ENCODE measurements at regions not wholly inside any gene's neighbourhood (a gene's known extent, or its start where the extent isn't known, plus 50 kb on each side); places are given as distances from the start of the nearest gene placed in this dataset.

DNA sequence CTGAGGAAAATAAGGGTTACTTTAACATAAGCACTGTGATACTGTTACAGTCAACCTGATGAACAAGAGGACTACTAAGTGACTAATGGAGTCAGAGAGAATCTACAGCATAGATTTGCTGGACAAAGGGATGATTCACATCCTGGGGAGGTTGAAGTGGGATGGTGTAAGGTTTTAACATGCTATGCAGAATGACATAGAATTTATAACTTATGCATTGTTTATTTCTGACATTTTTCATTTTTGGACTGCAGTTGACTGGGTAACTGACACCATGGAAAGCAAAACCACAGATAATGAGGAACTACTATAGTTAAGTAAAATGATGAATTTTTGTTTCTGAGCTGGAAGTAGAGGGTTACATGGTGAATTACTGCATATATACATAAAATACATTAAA, 389.2 kb downstream of the MAT2B start:
- peak; percentile 87 for FAIRE-seq
- H2AFZ ChIP-seq (ENCODE audit: low read depth, low read length), result no peak overlapping the region

More for the DNA sequence above, 389.2 kb downstream of the MAT2B start:
- Histone ChIP-seq H4K20me1 (replicated peaks; ENCODE audit: control insufficient read depth, extremely low read depth, insufficient read depth, low read length) (no peaks in the 10 kb centered on the region), H3K4me3 (replicated peaks in 1 of 3; ENCODE audit: insufficient read depth in 1 of 3, low read depth in 1 of 3, low read length in 3 of 3) (no peak overlapping the region), H3K79me2 (ENCODE audit: control insufficient read depth, insufficient read depth, low read length) (no peaks in the 10 kb centered on the region), H3K9me1 (replicated peaks; ENCODE audit: control insufficient read depth, extremely low read depth, insufficient read depth, low read length) (no peaks in the 10 kb centered on the region), H3K36me3 (ENCODE audit: control insufficient read depth in 2 of 2, extremely low read depth in 1 of 2, insufficient read depth in 2 of 2, low read length in 2 of 2) (no peaks in the 10 kb centered on the region), H3K4me2 (ENCODE audit: insufficient read depth, low read length) (peak overlapping the region; percentile 21), H3K27ac (ENCODE audit: insufficient read depth, low read depth, low read length) (peak overlapping the region; percentile 55), H3K9me3 (replicated peaks; ENCODE audit: control insufficient read depth, insufficient read depth, low read length) (no peaks in the 10 kb centered on the region), H3K4me1 (ENCODE audit: control insufficient read depth, extremely low read depth, insufficient read depth, low read length) (peaks cover 14% of the 10 kb centered on the region), H3K27me3 (ENCODE audit: control insufficient read depth in 2 of 2, insufficient read depth in 2 of 2, low read length in 2 of 2) (no peaks in the 10 kb centered on the region), H3K9ac (replicated peaks; ENCODE audit: extremely low read depth, insufficient read depth, low read length) (peak overlapping the region; percentile 4)
- dilution Hi-C loops (cut with MboI; ENCODE audit: extremely low pct_ligation_motif_present, low sequenced_read_pairs) (no loop called here), intact Hi-C loops (cut with micrococcal nuclease) (loop anchor here (1.0 kb wide), 1 partner anchor 26 kb away; no protein-coding TSS in a partner anchor)
- POLR2A ChIA-PET, result no interaction called here
- peak; percentile 79 for DNase-seq (ENCODE audit: low read depth, low spot score)
- TF ChIP-seq, protein P1, sequence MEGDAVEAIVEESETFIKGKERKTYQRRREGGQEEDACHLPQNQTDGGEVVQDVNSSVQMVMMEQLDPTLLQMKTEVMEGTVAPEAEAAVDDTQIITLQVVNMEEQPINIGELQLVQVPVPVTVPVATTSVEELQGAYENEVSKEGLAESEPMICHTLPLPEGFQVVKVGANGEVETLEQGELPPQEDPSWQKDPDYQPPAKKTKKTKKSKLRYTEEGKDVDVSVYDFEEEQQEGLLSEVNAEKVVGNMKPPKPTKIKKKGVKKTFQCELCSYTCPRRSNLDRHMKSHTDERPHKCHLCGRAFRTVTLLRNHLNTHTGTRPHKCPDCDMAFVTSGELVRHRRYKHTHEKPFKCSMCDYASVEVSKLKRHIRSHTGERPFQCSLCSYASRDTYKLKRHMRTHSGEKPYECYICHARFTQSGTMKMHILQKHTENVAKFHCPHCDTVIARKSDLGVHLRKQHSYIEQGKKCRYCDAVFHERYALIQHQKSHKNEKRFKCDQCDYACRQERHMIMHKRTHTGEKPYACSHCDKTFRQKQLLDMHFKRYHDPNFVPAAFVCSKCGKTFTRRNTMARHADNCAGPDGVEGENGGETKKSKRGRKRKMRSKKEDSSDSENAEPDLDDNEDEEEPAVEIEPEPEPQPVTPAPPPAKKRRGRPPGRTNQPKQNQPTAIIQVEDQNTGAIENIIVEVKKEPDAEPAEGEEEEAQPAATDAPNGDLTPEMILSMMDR (IDR thresholded peaks at IDR 0.05; ENCODE audit: extremely low read depth in 1 of 2, insufficient read depth in 1 of 2, low read depth in 1 of 2, low read length in 2 of 2), result no peak
- TF ChIP-seq JUN (IDR thresholded peaks at IDR 0.05; ENCODE audit: borderline replicate concordance, insufficient read depth, insufficient read length, low read depth) (peak; percentile 80), EZH2 (IDR thresholded peaks at IDR 0.05; ENCODE audit: borderline replicate concordance, low read depth, low read length, severe bottlenecking) (no peak), MYC (IDR thresholded peaks at IDR 0.05; ENCODE audit: low read depth, low read length) (no peak), POLR2A (IDR thresholded peaks at IDR 0.05; ENCODE audit: low read depth, low read length) (no peak), GATA2 (IDR thresholded peaks at IDR 0.05; ENCODE audit: insufficient read depth, insufficient read length, low read depth, low read length) (no peak), POLR2AphosphoS5 (IDR thresholded peaks at IDR 0.05; ENCODE audit: insufficient read depth, low read depth, low read length) (peak; percentile 35), FOS (IDR thresholded peaks at IDR 0.05; ENCODE audit: borderline replicate concordance, insufficient read depth, low read length) (peak; percentile 86)
- TF ChIP-seq, protein P2, sequence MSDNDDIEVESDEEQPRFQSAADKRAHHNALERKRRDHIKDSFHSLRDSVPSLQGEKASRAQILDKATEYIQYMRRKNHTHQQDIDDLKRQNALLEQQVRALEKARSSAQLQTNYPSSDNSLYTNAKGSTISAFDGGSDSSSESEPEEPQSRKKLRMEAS (IDR thresholded peaks at IDR 0.05; ENCODE audit: insufficient read depth, insufficient read length), result no peak
- no TSS peak for BruUV-seq (replicated peaks)
- CTCF ChIA-PET, result no interaction called here

Data from endothelial cell of umbilical vein (primary cell).